ENCODE measurements at regions not wholly inside any gene's neighbourhood (a gene's known extent, or its start where the extent isn't known, plus 50 kb on each side); places are given as distances from the start of the nearest gene placed in this dataset.
"Not testable (repeated sequence)": the region's sequence is repeated elsewhere in the genome, so short reads cannot be mapped to it uniquely, and the experiment has no call there.

GRCh38 chr5:103377638-103378037 lies 119.1 kb downstream of the MACIR start:
- DNase-seq (ENCODE audit: low read depth, low spot score), result not testable (repeated sequence)

DNA sequence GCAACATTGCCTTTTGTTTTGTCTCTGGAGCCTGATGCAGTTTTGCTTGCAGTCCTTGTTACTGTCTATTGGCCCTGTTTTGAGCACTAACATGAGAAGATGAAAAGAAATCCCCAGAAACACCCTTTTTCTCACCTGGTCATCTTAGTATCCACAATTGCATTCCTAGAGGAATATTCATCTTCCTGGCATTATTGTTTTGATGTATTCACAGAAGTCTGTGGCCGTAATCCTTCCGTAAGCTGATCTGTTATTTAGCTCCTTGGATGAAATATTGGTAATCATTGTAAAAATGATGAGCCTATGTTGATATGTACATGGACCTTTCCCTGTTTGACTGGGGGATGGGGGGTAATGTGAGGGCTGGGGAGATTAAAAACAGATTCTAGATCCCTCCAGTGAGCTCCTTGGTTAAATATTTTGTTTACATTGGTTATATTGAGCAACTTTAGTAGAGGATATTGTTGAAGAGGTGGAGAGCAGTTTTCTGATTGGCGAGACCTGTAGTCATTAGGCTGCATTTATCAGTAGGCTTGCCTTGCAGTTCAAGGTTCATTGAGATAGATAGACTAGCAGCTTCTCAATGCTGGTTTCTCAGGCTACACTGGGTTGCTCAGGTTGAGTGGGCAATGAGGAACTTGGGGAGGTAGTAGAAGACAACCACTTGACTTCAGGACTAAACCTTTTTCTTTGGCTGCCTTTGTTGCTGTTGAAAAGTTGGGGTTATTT lies 117.5 kb downstream of the MACIR start:
- no peak for DNase-seq (ENCODE audit: low read depth, low spot score)

DNA sequence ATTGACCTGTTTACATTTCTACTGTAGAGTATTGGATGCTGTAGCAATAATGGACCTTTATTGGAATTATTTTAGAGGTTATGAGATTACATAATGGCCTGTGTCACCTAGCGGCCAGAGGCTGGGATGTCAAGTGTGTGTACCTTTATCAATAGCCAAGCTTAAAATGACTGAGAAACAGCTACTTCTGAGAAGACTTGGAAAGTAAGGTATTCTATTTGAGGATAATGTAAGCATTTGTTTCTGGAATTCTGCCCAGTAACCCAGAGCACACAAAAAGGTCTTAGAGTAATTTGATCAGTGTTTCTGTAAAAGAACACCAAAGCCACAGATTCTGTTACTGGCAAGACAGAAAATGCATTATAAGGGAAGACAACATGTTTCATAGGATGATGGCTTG lies 116.8 kb downstream of the MACIR start:
- no peak for DNase-seq (ENCODE audit: low read depth, low spot score)

DNA sequence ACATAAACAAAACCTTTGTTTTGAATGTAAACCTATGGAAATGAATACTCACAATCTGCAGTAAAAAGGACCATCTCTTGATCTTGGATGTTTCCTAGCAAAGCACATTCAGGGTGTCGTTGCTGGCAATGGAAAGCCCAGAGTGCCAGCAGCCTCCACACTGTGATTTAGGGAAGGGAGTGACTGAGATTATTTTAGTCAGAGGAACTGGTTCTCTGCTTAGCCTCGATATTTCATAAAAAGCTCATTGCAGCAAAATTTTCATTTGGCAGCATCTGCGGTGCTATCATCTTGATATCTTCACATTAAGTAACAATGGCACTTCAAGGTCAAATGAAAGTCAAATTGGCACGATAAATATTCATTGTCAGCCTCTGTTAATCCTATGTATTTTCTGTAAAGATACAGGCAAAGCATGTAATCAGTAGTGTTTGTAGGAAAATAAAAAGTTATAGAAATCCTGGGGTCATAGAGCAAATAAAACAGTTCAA lies 116.0 kb downstream of the MACIR start:
- no peak for DNase-seq (ENCODE audit: low read depth, low spot score)

- DNase-seq (ENCODE audit: low read depth, low spot score), result peak; percentile 41
Measured at GRCh38 chr5:103373597-103374472, 115.3 kb downstream of the MACIR start.

DNA sequence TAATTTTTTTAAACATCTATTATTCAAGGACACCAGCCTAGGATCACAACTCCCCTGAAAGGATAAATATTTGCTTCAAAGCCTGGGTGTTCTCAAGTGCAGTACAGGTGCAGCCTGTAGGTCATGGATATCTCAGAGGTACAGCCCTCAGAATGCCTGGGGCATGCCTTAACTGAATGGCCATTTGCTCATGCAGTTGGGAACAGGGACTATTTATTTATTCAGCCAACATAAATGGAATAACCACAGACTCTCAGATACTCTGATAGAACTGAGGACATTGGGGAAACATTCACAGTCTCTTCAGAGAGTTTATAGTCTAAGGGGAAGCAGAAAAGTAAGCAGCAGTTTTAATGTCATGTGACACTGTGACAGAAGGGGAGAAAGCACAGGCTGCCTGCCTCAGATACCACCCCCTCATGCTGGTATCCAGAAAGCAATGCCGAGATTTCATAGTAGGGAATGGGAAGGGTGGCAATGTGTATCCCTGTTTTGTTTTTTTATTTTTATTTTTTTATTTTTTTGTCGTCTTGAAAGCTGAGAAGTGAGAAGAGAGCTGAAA lies 112.6 kb downstream of the MACIR start:
- DNase-seq (ENCODE audit: low read depth, low spot score), result no peak

DNA sequence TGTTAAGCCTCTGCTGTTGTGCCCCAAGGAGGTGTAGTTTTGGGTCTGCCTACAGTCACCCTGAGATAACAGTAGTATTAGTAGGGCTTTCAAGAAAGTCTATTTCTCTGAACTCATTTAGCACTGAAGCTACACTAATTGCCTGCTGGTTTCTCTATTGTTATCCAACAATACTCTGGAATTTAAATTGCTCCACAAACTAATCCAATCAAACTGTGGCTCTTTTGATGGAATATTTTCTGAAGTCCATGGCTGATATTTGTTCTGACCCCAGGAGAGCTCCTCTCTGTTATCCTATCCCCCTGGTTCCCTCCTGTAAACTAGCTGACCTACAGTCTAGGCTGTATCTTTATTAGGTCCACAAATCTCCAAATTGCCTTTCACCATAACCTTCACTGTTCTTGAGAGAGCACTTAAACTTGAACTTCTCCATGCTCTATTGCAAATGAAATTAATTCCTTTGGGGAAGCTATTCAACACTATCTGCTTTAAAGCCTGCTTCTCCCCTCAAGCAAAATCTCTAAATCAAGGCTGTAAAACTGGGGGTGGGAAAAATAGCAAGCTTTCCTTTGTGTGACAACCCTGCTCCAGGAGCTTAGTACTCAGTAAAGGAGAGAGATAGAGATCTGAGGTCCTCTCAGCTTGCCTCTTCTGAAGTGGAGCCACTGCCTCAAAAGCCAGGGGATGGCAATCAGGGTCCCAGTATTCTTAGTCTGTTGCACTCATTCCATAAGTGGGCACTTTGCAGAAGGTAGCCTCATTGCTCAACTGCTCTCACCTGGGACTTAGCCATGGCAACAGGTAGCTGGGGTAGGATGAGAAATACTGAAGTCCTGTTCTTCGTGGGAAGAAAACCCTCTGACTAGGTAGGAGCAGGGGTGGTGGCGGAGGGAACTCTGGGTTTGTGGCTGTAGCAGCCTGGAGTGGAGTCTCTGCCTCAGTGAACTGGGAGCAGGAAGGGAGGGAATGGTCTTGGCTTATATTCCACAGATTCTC lies 110.9 kb downstream of the MACIR start:
- DNase-seq (ENCODE audit: low read depth, low spot score), result no peak

- DNase-seq (ENCODE audit: low read depth, low spot score), result no peak
Measured at GRCh38 chr5:103367702-103368101, 109.1 kb downstream of the MACIR start.

DNA sequence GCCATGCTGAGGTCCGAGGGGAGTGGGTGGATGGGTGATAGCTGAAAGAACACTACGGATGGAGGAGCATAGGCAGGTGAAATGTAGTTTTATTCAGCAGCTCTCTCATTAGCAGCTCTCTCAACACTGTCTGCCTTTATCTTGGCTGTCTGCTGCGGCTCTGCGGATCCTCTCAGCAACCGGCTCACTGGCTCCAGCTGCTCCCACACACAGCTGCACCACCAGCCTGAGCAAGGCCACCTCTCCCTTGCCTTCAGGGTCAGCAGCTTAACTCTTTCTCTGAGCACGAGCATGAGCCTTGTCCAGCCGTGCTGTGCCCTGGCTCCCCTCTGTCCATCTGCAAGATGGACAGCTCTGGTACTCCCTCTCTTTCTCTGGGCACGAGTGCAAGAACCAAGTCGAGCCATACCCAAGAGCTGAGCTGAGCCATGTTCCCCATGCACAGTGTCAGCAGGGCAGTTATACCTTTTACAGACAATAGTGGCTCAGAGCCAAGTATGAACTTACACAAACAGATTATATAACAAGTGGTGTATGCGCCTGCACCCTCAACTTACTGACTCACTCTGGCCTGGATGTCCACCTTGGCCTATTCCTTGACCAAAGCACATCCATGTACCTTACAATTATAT lies 108.5 kb downstream of the MACIR start:
- DNase-seq (ENCODE audit: low read depth, low spot score), result no peak

GRCh38 chr5:103364074-103364473 lies 105.5 kb downstream of the MACIR start:
- no peak for DNase-seq (ENCODE audit: low read depth, low spot score)

- DNase-seq (ENCODE audit: low read depth, low spot score), result no peak
Measured at GRCh38 chr5:103362211-103362610, 103.6 kb downstream of the MACIR start.

DNA sequence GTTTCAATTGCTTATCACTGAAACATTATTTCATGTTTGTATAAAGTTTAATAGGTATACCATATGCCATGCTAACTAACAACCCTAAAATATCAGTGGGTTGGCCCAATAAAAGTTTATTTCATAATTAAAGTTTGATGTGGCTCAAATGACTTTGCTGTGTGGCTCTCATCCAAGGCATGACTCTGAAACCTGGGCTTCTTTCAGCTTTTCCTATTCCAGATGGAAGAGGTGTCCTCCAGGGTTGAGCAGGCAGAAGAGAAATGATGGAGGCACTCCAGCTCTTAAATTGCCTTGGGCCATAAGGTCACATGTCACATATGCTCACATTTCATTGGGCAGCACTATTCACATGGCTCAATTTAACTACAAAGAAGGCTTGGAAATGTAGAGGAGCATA lies 101.9 kb downstream of the MACIR start:
- no peak for DNase-seq (ENCODE audit: low read depth, low spot score)

DNA sequence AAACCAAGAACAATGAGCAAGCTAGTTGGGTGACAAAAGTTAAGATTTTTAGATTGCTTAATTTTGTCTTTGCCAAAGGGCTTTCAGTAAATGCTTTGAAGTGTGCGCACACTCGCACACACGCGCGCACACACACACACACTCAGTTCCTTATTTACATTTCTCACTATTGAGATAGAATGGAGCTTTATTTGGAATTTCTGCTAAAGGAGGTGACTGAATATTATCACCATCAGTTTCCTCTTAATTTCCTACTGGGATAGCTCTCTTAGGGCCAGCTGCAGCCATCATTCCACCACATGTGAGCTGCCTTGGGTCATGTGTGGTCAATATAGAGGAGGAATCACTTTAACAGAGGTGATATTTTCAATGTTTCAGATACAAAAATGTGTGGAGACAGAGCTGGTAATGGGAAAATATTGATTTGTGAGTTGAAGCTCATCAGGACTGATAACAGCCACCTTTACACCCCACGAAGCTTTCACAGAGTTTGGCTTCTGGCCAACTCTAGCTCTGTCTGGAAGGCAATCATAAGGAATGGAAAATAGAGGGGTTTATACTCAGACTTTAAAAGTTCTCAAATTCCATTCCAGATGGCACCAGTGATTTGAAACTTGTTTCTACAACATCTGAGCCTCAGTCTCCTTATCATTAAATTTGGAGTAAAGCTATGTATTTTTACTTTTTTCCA lies 99.9 kb downstream of the MACIR start:
- no peak for DNase-seq (ENCODE audit: low read depth, low spot score)

DNA sequence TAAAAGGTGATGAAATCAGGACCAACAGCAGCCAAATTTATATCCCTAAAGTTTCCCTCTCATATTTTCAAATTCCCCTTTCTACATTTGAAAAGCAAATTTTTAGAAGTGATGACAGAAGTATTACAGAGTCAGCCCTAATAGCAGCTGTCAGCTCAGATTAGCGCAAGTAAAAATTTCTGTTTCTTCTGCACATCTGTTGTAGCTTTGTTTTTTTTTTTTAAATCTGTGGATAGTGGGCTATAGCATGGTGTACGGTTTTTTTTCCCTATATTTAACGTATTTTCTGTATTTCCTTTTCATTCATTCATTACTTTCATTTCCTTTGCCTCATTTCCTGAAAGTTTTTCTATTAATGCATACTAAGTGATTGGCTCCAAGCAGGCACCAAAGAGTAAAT lies 99.1 kb downstream of the MACIR start:
- DNase-seq (ENCODE audit: low read depth, low spot score), result no peak

DNA sequence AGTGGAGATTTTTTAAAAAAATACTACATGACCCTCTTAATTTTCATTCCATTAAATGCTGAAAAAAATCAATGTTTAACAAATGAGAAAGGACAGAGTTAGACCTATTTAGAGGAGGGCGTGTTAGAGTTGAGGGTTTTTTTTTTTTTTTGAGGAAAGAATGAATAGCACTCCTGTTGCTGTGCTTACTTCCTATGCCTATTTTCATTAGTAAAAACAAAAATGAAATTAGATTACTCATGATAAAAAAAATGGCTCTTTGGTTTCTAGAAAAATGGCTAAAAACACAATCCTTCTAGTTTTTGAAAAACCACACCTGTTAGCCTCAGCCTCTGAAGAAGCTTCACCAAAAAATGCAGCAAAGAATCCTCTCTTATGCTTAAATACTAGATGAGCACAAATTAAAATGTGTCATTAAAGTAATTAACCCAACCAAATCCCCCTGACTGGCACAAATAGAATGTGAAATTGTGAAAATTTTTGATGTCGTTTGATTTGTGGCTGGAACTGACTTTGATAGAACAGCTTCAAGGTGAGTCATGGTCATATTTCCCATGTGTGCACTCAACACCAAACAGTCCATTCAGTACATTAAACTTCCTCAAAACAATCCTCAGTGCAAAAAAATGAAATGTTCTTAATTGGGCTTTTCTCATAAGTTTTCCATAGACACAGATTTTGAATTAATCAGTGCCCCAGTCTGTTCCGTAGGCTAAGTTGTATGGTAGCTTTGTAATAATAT lies 98.0 kb downstream of the MACIR start:
- no peak for DNase-seq (ENCODE audit: low read depth, low spot score)

- DNase-seq (ENCODE audit: low read depth, low spot score), result no peak
Measured at GRCh38 chr5:103355579-103355978, 97.0 kb downstream of the MACIR start.

DNA sequence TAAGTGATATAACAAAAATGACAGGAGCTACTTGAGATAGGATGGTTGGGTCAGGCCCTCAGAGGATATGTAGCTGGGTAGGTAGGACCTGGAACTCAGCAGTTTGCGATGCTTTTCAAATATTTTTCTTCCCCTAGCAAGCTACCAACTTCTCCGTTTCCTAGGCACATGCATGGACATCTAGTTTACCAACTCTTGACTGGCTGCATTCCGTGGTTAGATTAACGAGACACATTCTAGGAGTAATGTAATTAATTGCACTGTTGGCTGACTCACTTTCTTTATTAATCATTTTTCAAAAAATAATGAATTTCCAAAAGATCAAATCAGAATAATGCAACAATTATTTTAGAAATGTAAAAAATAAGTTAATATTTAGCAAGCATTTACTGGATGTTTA lies 95.9 kb downstream of the MACIR start:
- DNase-seq (ENCODE audit: low read depth, low spot score), result no peak

DNA sequence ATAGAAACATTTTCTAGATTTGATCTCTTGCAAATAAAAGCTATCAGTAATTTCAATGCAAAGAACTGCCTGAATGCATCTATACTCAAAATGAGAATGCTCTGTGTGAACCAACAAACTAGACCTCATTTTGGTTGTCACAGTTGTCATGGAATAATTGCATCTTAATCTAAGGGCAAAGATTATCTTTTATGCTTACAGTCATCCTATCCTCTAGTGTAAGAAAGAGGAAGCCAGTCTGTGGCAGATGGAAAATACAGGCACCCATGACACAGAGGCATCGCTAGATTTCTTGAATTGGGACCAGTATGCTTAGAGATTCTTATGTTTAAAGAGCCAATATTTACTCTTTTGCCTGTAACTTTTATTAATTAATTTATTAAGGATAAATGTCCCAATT lies 95.0 kb downstream of the MACIR start:
- DNase-seq (ENCODE audit: low read depth, low spot score), result no peak

- peak; percentile 11 for DNase-seq (ENCODE audit: low read depth, low spot score)
Measured at GRCh38 chr5:103347716-103348423, 89.3 kb downstream of the MACIR start.
